Thyroid gland (tissue), 4 donors: ENCODE measurements at regions not wholly inside any gene's neighbourhood (a gene's known extent, or its start where the extent isn't known, plus 50 kb on each side); places are given as distances from the start of the nearest gene placed in this dataset.
"Not testable (repeated sequence)": the region's sequence is repeated elsewhere in the genome, so short reads cannot be mapped to it uniquely, and the experiment has no call there.

Source experiments
- DNase-seq, 2 donors: peaks; one replicate each; pipeline ENCODE4 v3.0.0-alpha.2; 2019
- H3K27ac ChIP-seq, 3 donors: fragments of 200-600 bp; sonication (generic); 1 replicate in 2 of 3; 2 replicates in 1 of 3; pipeline ENCODE4 v1.5.1; 2016 to 2019; ENCODE audit warnings: mild to moderate bottlenecking in 1 of 3, moderate library complexity in 1 of 3
- H3K27me3 ChIP-seq: fragments of 200-600 bp; sonication (generic); one replicate; pipeline ENCODE4 v1.5.1; 2019
- H3K36me3 ChIP-seq, 2 donors: fragments of 200-600 bp; sonication (generic); one replicate each; pipeline ENCODE4 v1.5.1; 2016 to 2019
- H3K4me1 ChIP-seq, 2 donors: fragments of 200-600 bp; sonication (generic); one replicate each; pipeline ENCODE4 v1.5.1; 2017 to 2019
- H3K4me3 ChIP-seq, 3 donors: fragments of 200-600 bp; sonication (generic); replicated peaks in 1 of 3; 1 replicate in 2 of 3; 2 replicates in 1 of 3; pipeline ENCODE4 v1.5.1; 2016; ENCODE audit warnings: mild to moderate bottlenecking in 1 of 3
- H3K9me3 ChIP-seq: fragments of 200-600 bp; sonication (generic); one replicate; pipeline ENCODE4 v1.5.1; 2017
- WGBS, 2 donors: methylation state at CpG; one replicate each; pipeline ENCODE4 v1.1.5; 2017; 5-methylcytosine and 5-hydroxymethylcytosine counted together
- intact Hi-C: fragments of 100-400 bp; cut with DNase I; formaldehyde crosslinking; loops from one replicate; pipeline ENCODE4 v1.15.1; 2023

DNA sequence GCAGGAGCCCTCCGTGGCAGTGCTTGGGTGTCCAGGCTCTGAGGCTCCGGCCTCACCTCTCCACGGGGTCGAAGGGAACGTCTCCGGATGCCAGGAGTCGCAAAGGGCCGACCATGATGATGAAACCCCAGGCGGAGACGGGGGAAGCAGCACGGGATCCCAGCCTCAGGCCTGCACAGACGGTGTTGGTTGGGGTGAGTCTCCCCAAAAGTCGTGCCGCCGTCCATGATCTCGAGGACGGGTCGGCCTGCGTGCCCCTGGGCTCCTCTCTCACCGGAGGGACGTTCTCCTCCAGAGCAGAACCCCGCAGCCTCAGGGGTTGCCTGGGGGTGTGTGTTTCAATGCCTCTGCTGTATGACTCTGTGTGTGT, 100.6 kb upstream of the FOXD4L5 start:
- 62 to 69% methylated on average over 7 to 17 of the region's 22 CpGs for WGBS, 2 donors
- DNase-seq, H3K36me3 ChIP-seq, H3K27ac ChIP-seq, H3K4me3 ChIP-seq, H3K4me1 ChIP-seq, H3K27me3 ChIP-seq, intact Hi-C loops, H3K9me3 ChIP-seq: not testable (repeated sequence)

DNA sequence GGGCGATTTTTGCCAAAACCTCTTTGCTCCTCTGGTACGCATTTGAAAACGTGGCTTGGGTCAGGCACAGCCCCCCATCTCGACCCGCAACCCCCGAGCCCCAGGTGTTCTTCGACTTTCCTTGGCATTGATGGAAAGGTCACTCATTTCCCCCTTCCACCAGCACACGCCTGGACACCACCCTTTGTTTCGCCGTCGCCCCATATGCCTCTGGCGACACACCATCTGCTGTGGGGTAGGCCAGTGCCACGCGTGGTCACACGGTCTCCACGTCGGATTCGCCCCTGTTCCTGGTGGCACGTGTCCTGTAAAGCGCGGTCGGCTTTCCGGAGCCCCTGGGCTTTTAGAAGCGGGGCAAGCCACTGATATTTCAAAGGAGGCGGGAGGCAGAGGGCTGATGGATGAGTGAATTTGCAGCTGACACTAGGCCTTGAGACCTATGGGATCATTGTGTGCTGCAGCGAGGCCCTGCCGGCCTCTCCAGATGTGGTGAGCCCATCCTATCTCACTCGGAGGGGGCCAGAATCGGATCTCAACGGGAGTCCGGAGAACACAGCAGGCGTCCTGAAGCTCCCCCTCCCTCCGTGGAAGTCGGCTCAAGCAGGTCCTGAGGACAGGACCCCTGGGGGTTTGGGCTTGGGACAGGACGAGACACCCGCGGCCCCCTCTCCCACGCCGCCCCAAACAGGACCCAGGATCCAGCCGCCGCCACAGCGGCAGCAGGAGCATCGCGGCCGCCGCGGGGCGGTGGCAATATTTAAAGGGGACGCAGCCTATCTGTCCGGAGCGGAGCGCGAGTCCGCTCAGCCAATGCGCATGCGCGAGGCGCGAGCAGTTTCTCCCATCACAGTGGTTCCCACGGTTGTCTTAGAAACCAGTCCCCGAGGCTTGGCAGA, 100.0 kb upstream of the FOXD4L5 start:
- H3K4me3 ChIP-seq, intact Hi-C loops, H3K27me3 ChIP-seq, H3K4me1 ChIP-seq, H3K27ac ChIP-seq, H3K9me3 ChIP-seq, H3K36me3 ChIP-seq, DNase-seq: not testable (repeated sequence)
- 47 to 58% methylated on average over 52 to 60 of the region's 61 CpGs for WGBS, 2 donors

DNA sequence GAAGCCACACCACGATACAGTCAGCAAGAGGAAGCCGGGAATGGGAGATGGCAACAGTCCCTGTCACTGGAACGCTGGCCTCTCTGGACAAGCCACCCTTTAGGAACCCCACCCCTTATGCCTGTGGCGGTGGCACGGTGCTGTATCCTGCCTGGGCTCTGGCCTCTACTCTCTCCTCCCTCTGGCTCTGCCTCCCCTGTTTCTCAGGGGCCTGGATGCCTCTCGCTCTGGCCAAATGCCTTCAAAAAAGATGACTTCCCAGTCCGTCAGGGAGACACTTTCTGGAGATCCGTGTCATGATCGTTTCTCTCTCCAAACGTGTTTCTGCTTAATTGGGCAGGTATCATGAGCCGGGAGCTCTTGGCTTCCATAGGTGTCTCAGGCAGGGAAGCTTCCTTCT, 99.1 kb upstream of the FOXD4L5 start:
- H3K4me3 ChIP-seq, H3K27ac ChIP-seq, H3K36me3 ChIP-seq, H3K27me3 ChIP-seq, H3K9me3 ChIP-seq, H3K4me1 ChIP-seq, intact Hi-C loops: not testable (repeated sequence)
- WGBS, 2 donors = 71 to 77% methylated on average over 11 of the region's 11 CpGs
- DNase-seq = peak in 1 of 2 donors; percentile 8

DNA sequence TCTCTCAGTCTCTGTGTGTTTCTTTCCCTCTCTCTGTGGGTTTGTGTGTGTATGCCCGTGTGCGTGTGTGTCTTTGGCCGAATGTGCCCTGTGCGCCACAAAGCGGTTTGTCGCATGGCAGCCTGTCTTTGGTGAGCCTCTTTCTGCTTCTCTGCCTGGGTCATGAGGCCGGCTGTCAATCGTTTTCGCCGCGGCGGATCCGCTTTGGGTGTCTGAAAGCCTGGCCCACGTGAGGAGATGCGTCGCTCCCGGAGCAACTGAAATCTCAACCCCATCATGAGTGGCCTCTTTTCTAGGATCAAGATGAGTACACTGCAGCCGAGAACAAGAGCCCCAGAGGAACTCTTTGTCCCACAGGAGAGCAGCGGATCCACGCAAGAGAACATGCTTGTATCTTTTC, 98.6 kb upstream of the FOXD4L5 start:
- H3K4me3 ChIP-seq, H3K36me3 ChIP-seq, H3K27ac ChIP-seq, H3K4me1 ChIP-seq, H3K9me3 ChIP-seq, DNase-seq, H3K27me3 ChIP-seq, intact Hi-C loops: not testable (repeated sequence)
- 79 to 81% methylated on average over 20 of the region's 20 CpGs for WGBS, 2 donors

DNA sequence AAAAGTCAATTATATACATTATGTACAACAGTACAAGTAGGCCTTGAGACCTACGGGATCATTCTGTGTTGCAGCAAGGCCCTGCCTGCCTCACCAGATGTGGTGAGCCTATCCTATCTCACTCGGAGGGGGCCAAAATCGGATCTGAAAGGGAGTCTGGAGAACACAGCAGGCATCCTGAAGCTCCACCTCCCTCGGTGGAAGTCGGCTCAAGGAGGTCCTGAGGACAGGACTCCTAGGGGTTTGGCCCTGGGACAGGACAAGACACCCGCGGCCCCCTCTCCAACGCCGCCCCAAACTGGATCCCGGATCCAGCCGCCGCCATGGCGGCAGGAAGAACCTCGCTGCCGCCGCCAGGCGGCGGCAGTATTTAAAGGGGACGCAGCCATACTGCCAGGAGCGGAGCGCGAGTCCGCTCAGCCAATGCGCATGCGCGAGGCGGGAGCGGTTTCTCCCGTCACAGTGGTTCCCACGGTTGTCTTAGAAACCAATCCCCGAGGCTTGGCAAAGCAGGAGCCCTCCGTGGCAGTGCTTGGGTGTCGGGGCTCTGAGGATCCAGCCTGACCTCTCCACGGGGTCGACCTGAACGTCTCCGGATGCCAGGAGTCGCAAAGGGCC, 97.8 kb upstream of the FOXD4L5 start:
- intact Hi-C loops, H3K4me1 ChIP-seq, H3K27me3 ChIP-seq, H3K36me3 ChIP-seq, DNase-seq, H3K4me3 ChIP-seq, H3K9me3 ChIP-seq, H3K27ac ChIP-seq: not testable (repeated sequence)
- WGBS, 2 donors = 58% methylated on average over 16 to 20 of the region's 38 CpGs
